Activated naive CD8-positive, alpha-beta T cell (primary cell): ENCODE measurements at regions not wholly inside any gene's neighbourhood (a gene's known extent, or its start where the extent isn't known, plus 50 kb on each side); places are given as distances from the start of the nearest gene placed in this dataset.
A peak's percentile ranks its signal among the peaks of the same experiment; 100 is the strongest.

Source experiments
- H3K27ac Mint-ChIP-seq: one replicate; pipeline ENCODE4 v1.8.0; 2021; ENCODE audit warnings: mixed read lengths
- H3K27me3 Mint-ChIP-seq: one replicate; pipeline ENCODE4 v1.8.0; 2021; ENCODE audit warnings: mixed read lengths
- H3K36me3 Mint-ChIP-seq: one replicate; pipeline ENCODE4 v1.8.0; 2021; ENCODE audit warnings: mixed read lengths
- H3K4me1 Mint-ChIP-seq: one replicate; pipeline ENCODE4 v1.8.0; 2021; ENCODE audit warnings: low read depth, mixed read lengths
- H3K4me3 Mint-ChIP-seq: one replicate; pipeline ENCODE4 v1.8.0; 2021; ENCODE audit warnings: mild to moderate bottlenecking, mixed read lengths
- H3K9me3 Mint-ChIP-seq: one replicate; pipeline ENCODE4 v1.8.0; 2021; ENCODE audit warnings: low read depth, mixed read lengths

DNA sequence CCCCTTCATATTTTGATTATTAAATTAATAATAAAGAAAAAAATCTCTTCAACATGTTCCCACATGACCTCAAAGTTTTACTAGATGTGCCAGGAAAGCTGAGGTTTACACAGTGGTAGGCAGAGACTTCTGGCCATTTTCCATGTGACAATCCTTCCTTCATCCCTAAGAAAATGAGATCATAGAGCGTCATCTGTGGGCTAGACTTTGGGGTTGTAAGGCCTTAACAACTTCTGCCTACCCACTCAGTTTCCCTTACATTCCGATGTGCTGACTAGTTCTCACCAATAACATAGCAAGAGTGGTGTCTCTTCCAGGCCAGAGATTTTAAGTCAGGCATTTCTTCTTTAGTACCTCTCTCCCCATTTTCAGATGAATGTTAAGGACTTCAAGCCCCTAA is 171.1 kb upstream of the PHF14 start:
- peaks cover 1% of the 10 kb centered on the region for H3K27me3 Mint-ChIP-seq
- no peaks in the 10 kb centered on the region for H3K36me3 Mint-ChIP-seq
- H3K27ac Mint-ChIP-seq = no peak overlapping the region
- no peaks in the 10 kb centered on the region for H3K4me1 Mint-ChIP-seq
- no peaks in the 10 kb centered on the region for H3K9me3 Mint-ChIP-seq
- H3K4me3 Mint-ChIP-seq = no peak overlapping the region

DNA sequence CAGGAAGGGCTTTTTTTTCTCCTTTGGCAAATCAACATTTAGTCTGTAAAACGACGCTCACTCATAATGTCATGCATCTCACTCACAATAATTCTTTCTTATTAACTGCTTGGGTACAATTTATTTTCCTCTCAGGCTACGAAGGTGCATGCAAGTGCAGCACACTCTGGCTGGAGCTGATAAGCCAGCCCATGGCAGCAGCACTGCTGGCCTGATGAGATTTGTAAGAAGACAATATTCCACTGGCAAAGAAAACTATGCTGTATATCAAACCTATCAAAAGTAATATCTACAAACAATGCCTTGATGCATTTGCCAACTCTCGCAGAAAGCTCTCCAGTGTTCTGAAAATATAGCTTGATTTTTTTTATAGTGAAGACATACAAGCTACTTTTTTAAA is 170.0 kb upstream of the PHF14 start:
- Mint-ChIP-seq H3K27ac (no peak overlapping the region), H3K9me3 (no peaks in the 10 kb centered on the region), H3K4me1 (no peaks in the 10 kb centered on the region), H3K27me3 (peaks cover 1% of the 10 kb centered on the region), H3K36me3 (no peaks in the 10 kb centered on the region), H3K4me3 (no peak overlapping the region)

DNA sequence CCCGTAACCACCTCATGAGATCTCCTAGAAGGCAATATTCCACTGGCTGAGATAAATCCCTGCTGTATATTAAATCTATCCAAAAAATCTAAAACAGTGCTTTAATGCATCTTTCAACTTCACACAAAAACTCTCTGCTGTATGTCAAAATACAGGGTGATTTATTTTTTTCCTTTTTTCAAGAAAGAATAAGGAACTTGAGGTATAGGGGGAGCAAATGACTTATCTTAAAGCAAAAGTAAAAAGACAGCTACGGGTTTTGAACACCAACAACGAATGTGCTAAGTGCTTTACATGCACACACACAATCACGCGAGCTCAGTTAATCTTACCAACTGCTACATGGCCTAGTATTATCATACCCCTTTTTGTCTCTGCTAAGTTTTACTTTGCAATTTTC is 168.9 kb upstream of the PHF14 start:
- Mint-ChIP-seq H3K36me3 (no peaks in the 10 kb centered on the region), H3K27ac (no peak overlapping the region), H3K4me1 (no peaks in the 10 kb centered on the region), H3K4me3 (no peak overlapping the region), H3K27me3 (peaks cover 1% of the 10 kb centered on the region), H3K9me3 (no peaks in the 10 kb centered on the region)

DNA sequence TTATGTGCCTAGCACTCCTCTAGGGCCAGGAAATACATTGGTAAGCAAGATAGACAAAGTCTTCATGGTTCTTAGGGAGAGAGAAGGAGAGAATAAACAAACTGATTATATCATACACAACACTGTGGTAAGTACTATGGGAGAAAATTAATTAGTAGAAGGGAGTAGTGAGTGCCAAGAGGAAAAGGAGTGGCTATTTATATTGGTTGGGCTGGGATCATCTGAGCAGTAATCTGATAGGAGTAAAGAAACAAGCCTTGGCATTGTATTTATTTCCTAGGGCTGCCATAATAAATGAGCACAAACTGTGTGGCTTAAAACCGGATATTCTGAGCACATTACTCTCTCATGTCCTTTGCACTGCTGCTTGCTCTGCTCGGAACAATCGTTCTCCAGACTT is 158.1 kb upstream of the PHF14 start:
- Mint-ChIP-seq H3K9me3 (no peaks in the 10 kb centered on the region), H3K27me3 (no peaks in the 10 kb centered on the region), H3K4me3 (no peak overlapping the region), H3K36me3 (no peaks in the 10 kb centered on the region), H3K4me1 (no peaks in the 10 kb centered on the region), H3K27ac (no peak overlapping the region)

DNA sequence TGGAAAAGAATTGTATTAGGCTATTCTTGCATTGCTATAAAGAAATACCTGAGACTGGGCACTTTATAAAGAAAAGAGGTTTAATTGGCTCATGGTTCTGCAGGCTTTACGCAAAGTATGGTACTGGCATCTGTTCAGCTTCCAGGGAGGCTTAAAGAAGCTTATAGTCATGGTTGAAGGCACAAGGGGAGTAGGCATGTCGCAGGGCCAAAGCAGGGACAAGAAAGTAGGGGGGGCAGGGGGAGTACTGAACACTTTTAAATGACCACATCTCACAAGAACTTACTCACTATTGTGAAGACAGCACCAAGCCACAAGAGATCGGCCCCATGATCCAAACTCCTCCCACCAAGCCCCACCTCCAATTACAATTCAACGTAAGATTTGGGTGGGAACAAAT is 152.5 kb upstream of the PHF14 start:
- Mint-ChIP-seq H3K27me3 (no peaks in the 10 kb centered on the region), H3K4me1 (no peaks in the 10 kb centered on the region), H3K9me3 (no peaks in the 10 kb centered on the region), H3K4me3 (no peak overlapping the region), H3K27ac (no peak overlapping the region), H3K36me3 (no peaks in the 10 kb centered on the region)

DNA sequence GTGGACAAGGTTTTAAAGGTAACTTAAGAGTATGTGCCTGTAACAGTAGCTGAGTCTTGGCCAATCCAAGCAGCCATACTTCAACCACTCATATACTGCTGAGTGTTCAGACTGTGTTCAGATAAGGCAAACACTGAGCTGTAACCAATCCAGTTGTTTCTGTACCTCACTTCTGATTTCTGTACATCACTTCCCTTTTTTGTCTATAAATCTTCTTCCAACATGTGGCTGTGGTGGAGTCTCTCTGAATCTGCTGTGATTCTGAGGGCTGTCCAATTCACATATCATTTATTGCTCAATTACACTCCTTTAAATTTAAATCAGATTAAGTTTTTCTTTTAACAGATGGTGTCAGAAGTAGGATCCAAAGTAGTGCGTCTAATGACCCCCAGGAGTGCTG is 149.5 kb upstream of the PHF14 start:
- H3K27me3 Mint-ChIP-seq = no peaks in the 10 kb centered on the region
- no peaks in the 10 kb centered on the region for H3K36me3 Mint-ChIP-seq
- no peaks in the 10 kb centered on the region for H3K4me1 Mint-ChIP-seq
- no peaks in the 10 kb centered on the region for H3K9me3 Mint-ChIP-seq
- H3K27ac Mint-ChIP-seq = no peak overlapping the region
- no peak overlapping the region for H3K4me3 Mint-ChIP-seq

DNA sequence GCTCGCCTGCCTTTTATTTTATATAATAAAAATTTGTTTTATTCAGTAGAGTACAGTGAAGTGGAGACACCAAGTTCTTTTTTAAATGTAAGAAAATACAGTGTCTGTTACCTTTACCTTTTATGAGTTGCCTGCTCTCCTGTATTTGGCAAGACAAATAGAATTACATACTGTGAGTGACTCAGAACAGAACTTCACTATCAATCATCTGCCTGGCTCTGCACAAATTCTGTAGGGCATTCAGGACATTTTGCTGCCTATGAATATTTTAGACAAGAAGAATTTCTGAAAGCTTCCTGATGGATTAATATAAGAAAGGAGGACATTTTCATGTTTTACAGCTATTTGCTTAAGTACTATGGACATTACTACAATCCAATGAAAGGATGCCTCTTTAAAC is 135.4 kb upstream of the PHF14 start:
- no peaks in the 10 kb centered on the region for H3K4me1 Mint-ChIP-seq
- no peak overlapping the region for H3K27ac Mint-ChIP-seq
- H3K27me3 Mint-ChIP-seq = no peaks in the 10 kb centered on the region
- no peaks in the 10 kb centered on the region for H3K9me3 Mint-ChIP-seq
- H3K36me3 Mint-ChIP-seq = no peaks in the 10 kb centered on the region
- H3K4me3 Mint-ChIP-seq = no peak overlapping the region

DNA sequence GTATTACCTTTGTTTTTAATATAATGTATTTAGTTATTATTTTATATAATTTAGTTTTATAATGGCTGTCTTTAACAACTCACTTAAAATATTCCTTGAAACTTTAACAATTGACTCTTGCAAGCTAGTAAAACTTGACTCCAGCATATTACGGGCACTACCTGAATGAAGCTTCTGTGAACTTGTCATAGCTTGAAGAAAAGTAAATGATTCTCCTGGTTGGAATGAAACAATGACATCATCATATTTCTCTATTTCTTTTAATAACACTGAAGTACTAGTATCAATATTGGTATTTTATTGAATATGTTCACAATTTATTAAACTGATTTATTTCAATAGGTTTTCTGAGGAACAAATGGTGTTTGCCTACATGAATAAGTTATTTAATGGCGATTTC is 128.4 kb upstream of the PHF14 start:
- no peaks in the 10 kb centered on the region for H3K9me3 Mint-ChIP-seq
- H3K36me3 Mint-ChIP-seq = peaks cover 2% of the 10 kb centered on the region

DNA sequence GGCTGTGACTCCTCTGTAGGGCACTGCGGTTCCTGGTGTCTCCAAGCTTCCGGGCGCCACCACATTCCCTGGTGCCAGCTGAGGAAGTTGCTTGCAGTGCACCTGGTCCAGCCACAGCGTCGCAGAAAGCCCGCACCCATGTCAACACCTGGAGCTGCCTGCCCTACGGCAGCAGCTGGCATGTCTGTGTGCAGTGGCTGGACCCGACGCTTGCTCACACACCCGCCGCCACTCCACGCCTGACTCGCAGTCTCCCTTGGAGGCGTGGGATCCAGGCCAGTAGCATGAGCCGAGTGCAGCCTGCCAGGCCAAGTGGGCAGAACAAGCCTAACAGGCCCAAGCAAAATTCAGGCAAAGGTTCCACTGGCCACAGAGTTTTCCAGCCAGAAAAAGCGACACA is 118.1 kb upstream of the PHF14 start:
- H3K36me3 Mint-ChIP-seq = no peaks in the 10 kb centered on the region
- peaks cover 2% of the 10 kb centered on the region for H3K27me3 Mint-ChIP-seq
- no peak overlapping the region for H3K4me3 Mint-ChIP-seq
- no peaks in the 10 kb centered on the region for H3K4me1 Mint-ChIP-seq
- no peaks in the 10 kb centered on the region for H3K9me3 Mint-ChIP-seq
- H3K27ac Mint-ChIP-seq = no peak overlapping the region

More for the DNA sequence above, 128.4 kb upstream of the PHF14 start:
- H3K27me3 Mint-ChIP-seq = peaks cover 4% of the 10 kb centered on the region
- no peaks in the 10 kb centered on the region for H3K4me1 Mint-ChIP-seq
- H3K4me3 Mint-ChIP-seq = no peak overlapping the region
- H3K27ac Mint-ChIP-seq = no peak overlapping the region

DNA sequence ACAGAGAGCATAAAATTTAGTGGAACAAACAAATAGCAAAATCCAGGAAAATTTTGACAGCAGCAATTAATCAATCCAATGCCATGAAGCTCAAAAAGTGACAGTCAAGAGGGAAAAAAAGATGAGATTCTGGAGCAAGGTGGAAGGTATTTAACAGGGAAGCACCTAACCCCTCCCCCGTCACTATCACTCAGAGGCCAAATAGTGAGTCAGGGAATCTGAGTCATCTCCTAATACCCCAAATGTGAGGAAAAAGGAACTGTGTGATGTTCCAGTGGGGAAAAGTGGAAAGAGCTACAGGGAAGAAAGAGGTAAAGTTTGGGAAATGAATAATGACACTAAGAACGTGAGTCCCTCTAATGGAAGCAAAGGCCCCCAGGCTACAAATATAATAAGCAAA is 113.2 kb upstream of the PHF14 start:
- H3K36me3 Mint-ChIP-seq = no peaks in the 10 kb centered on the region
- peaks cover 2% of the 10 kb centered on the region for H3K27me3 Mint-ChIP-seq
- no peak overlapping the region for H3K4me3 Mint-ChIP-seq
- no peaks in the 10 kb centered on the region for H3K4me1 Mint-ChIP-seq
- no peaks in the 10 kb centered on the region for H3K9me3 Mint-ChIP-seq
- no peak overlapping the region for H3K27ac Mint-ChIP-seq

DNA sequence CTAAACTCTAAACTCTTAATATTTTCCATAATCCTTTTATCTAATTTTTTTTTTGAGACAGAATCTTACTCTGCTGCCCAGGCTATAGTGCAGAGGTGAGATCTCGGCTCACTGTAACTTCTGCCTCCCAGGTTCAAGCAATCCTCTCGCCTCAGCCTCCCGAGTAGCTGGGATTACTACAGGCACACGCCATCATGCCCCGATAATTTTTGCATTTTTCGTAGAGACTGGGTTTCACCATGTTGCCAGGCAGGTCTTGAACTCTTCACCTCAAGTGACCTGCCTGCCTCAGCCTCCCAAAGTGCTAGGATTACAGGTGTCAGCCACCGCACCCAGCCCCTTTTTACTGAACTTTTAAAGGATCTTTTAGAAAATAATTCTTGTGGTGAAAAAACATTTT is 110.2 kb upstream of the PHF14 start:
- H3K4me3 Mint-ChIP-seq = no peak overlapping the region
- peaks cover 2% of the 10 kb centered on the region for H3K27me3 Mint-ChIP-seq
- H3K9me3 Mint-ChIP-seq = no peaks in the 10 kb centered on the region
- no peak overlapping the region for H3K27ac Mint-ChIP-seq
- H3K4me1 Mint-ChIP-seq = no peaks in the 10 kb centered on the region
- no peaks in the 10 kb centered on the region for H3K36me3 Mint-ChIP-seq

DNA sequence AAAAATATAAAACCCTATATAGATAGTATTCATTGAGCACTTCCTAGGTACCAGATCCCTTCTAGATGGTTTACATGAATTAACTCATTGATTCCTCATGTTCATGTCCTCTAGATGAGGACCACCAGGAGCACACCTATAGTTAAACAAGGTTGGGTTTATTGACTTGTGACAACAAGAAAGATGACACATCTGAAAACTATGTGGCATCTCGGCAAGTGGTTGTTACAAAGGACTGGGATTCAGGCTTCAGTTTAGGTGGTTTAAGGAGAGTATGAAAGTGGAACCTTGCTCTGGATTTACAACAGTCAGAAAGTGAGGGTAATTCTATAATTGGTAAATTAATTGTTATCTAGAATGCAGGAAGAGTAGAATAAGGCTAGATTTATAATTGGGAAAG is 99.0 kb upstream of the PHF14 start:
- no peaks in the 10 kb centered on the region for H3K4me1 Mint-ChIP-seq
- no peak overlapping the region for H3K27ac Mint-ChIP-seq

DNA sequence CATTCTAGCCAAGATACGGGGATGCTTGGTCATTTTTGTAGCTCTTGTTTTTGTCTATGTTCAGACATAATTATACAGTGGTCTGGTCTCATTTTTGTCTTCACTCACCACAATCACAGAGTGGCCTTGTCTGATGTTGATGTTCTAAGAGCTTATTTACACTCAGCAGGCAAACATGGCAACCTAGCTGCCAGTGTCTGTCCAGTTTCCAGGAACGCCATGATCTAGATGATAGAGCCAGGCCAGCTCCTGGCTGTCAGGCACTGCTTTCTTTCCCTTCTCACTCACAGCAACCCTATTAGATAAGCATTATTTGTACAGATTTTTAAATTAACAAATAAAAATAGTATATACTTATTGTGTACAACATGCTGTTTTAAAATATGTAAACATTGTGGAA is 98.6 kb upstream of the PHF14 start:
- no peak overlapping the region for H3K4me3 Mint-ChIP-seq
- H3K27ac Mint-ChIP-seq = no peak overlapping the region
- H3K27me3 Mint-ChIP-seq = peaks cover 14% of the 10 kb centered on the region
- H3K36me3 Mint-ChIP-seq = peaks cover 2% of the 10 kb centered on the region
- no peaks in the 10 kb centered on the region for H3K4me1 Mint-ChIP-seq
- no peaks in the 10 kb centered on the region for H3K9me3 Mint-ChIP-seq

More for the DNA sequence above, 99.0 kb upstream of the PHF14 start:
- Mint-ChIP-seq H3K36me3 (peaks cover 2% of the 10 kb centered on the region), H3K27me3 (peaks cover 14% of the 10 kb centered on the region), H3K9me3 (no peaks in the 10 kb centered on the region), H3K4me3 (no peak overlapping the region)

DNA sequence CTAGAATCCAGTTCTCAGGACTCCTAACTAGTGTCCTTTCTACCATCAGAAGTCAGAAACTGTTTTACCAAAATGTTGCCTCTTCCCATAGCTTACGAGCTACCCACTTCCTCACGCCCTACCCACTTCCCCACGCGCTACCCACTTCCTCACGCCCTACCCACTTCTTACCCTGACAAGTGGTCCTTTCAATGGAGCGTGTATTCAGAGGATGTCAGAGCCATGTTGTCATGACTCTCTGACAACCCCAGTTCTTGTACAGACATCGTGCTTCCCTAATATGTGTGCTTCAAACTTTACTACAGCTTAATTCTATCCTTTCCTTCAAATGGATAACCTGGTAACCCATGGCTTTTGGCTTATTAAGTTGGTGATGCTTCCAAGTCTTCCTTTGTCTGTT is 84.8 kb upstream of the PHF14 start:
- H3K9me3 Mint-ChIP-seq = no peaks in the 10 kb centered on the region
- no peaks in the 10 kb centered on the region for H3K36me3 Mint-ChIP-seq
- H3K4me1 Mint-ChIP-seq = peaks cover 11% of the 10 kb centered on the region
- no peaks in the 10 kb centered on the region for H3K27me3 Mint-ChIP-seq
- H3K27ac Mint-ChIP-seq = no peak overlapping the region
- H3K4me3 Mint-ChIP-seq = peak overlapping the region; percentile 77

DNA sequence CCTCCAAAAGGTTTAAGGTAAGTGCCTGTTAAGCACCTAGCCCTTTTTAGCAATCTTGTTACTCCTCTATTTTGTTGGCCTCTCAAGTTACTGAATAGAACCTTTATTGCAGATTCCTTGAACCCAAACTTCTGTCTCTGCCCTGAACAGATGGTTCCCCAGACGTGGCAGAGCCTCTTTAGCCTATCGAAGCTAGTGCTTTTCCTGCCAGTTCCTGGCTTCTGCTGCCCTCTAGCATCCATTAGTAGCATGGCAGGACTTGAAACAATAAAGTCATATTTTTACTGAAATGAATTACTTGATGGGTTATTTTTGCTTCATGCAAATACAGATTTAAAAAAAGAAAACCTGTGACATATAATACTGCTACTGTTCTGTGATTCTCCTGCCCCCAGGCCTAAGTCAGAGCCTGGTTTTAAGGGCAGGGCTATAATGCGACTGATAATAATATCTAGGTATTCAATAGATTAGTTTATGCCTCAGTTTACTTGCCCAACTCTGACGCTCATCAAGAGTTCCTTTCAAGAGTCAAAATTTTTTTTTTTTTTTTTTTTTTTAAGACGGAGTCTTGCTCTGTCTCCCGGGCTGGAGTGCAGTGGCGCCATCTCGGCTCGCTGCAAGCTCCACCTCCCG is 84.3 kb upstream of the PHF14 start:
- peaks cover 11% of the 10 kb centered on the region for H3K4me1 Mint-ChIP-seq
- no peaks in the 10 kb centered on the region for H3K9me3 Mint-ChIP-seq
- no peaks in the 10 kb centered on the region for H3K36me3 Mint-ChIP-seq
- H3K27me3 Mint-ChIP-seq = no peaks in the 10 kb centered on the region
- peak overlapping the region; percentile 77 for H3K4me3 Mint-ChIP-seq
- H3K27ac Mint-ChIP-seq = no peak overlapping the region

DNA sequence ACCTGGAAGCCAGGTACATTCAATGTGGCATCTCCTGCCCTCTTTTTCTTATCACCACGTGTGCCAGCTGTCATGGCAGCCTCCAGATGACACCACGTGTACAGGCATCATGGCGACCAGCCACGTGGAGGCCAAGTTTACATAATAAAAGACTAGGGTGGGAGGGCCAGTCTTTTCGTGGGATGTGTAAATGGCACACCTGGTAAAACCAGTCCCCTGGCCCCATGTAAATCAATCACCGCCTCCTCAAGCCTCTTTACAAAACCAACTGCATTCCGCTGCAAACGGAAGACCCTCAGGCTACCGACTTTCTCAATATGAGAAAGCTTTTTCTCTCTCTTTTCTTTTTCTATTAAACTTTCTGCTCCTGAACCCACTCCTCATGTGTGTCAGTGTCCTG is 65.1 kb upstream of the PHF14 start:
- no peaks in the 10 kb centered on the region for H3K9me3 Mint-ChIP-seq
- H3K4me3 Mint-ChIP-seq = no peak overlapping the region
- no peaks in the 10 kb centered on the region for H3K27me3 Mint-ChIP-seq
- H3K27ac Mint-ChIP-seq = no peak overlapping the region
- H3K36me3 Mint-ChIP-seq = peaks cover 4% of the 10 kb centered on the region
- no peaks in the 10 kb centered on the region for H3K4me1 Mint-ChIP-seq
